WTC11 (cell line): ENCODE measurements at regions not wholly inside any gene's neighbourhood (a gene's known extent, or its start where the extent isn't known, plus 50 kb on each side); places are given as distances from the start of the nearest gene placed in this dataset.

Experiments used
- CBFB ChIP-seq: sonication (generic); formaldehyde crosslinking; IDR thresholded peaks from 2 replicates; pipeline ENCODE4 v1.8.1; 2022; ENCODE audit warnings: mild to moderate bottlenecking, low read depth, missing genetic modification reagents
- CREM ChIP-seq: sonication (generic); formaldehyde crosslinking; IDR thresholded peaks from 2 replicates; pipeline ENCODE4 v1.8.1; 2022; ENCODE audit warnings: mild to moderate bottlenecking, missing genetic modification reagents, moderate library complexity
- NFATC4 ChIP-seq: fragments of 250-450 bp; sonication (Bioruptor Pico); IDR thresholded peaks from 2 replicates; pipeline ENCODE4 v1.9.0; 2021; ENCODE audit warnings: mild to moderate bottlenecking
- SP1 ChIP-seq: sonication (generic); formaldehyde crosslinking; conservative IDR thresholded peaks from 2 replicates; pipeline ENCODE4 v1.8.1; 2022; ENCODE audit warnings: missing genetic modification reagents
- ZBTB21 ChIP-seq: sonication (generic); formaldehyde crosslinking; IDR thresholded peaks from 2 replicates; pipeline ENCODE4 v1.8.1; 2023; ENCODE audit warnings: mild to moderate bottlenecking, missing genetic modification reagents, borderline replicate concordance
- ZNF232 ChIP-seq: sonication (generic); formaldehyde crosslinking; IDR thresholded peaks from 2 replicates; pipeline ENCODE4 v1.8.0; 2022; ENCODE audit warnings: mild to moderate bottlenecking, missing genetic modification reagents
- TF ChIP-seq, protein P1 (sequence below): fragments of 200-600 bp; IDR thresholded peaks from 2 replicates; pipeline ENCODE4 v1.8.0; 2022; ENCODE audit warnings: antibody characterized with exemption
- TF ChIP-seq, protein P2 (sequence below): fragments of 250-450 bp; sonication (Bioruptor Pico); IDR thresholded peaks from 2 replicates; pipeline ENCODE4 v1.8.0; 2021; ENCODE audit warnings: mild to moderate bottlenecking
- TF ChIP-seq, protein P3 (sequence below): sonication (generic); formaldehyde crosslinking; IDR thresholded peaks from 2 replicates; pipeline ENCODE4 v1.8.0; 2022; ENCODE audit warnings: mild to moderate bottlenecking, missing genetic modification reagents
- TF ChIP-seq, protein P4 (sequence below): sonication (generic); formaldehyde crosslinking; IDR thresholded peaks from 2 replicates; pipeline ENCODE4 v1.8.1; 2023; ENCODE audit warnings: mild to moderate bottlenecking, missing genetic modification reagents
- TF ChIP-seq, protein P5 (sequence below): sonication (generic); formaldehyde crosslinking; IDR thresholded peaks from 2 replicates; pipeline ENCODE4 v1.8.0; 2022; ENCODE audit warnings: mild to moderate bottlenecking, missing genetic modification reagents

DNA sequence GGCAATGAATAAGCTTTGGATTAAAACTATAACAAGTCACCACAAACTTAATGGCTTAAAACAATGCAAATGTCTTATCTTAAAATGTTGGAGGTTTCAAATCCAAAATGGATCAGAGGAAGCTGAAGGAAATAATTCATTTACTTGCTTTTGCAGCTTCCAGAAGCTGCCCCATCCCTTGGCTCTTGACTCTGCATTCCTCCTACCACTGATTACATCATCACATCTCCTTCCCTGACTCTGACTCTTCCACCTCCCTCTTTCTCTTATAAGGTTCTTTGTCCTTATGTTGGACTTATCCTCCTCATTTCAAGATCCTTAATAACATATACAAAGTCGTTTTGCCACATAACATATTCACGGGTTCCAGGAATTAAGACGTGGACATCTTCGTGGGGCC lies 982.8 kb upstream of the ROBO1 start:
- TF ChIP-seq ZBTB21: no peak
- TF ChIP-seq CBFB: no peak
- no peak for TF ChIP-seq NFATC4 (CRISPR knock-in tag)
- TF ChIP-seq, protein P1, sequence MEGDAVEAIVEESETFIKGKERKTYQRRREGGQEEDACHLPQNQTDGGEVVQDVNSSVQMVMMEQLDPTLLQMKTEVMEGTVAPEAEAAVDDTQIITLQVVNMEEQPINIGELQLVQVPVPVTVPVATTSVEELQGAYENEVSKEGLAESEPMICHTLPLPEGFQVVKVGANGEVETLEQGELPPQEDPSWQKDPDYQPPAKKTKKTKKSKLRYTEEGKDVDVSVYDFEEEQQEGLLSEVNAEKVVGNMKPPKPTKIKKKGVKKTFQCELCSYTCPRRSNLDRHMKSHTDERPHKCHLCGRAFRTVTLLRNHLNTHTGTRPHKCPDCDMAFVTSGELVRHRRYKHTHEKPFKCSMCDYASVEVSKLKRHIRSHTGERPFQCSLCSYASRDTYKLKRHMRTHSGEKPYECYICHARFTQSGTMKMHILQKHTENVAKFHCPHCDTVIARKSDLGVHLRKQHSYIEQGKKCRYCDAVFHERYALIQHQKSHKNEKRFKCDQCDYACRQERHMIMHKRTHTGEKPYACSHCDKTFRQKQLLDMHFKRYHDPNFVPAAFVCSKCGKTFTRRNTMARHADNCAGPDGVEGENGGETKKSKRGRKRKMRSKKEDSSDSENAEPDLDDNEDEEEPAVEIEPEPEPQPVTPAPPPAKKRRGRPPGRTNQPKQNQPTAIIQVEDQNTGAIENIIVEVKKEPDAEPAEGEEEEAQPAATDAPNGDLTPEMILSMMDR: no peak
- TF ChIP-seq, protein P2, sequence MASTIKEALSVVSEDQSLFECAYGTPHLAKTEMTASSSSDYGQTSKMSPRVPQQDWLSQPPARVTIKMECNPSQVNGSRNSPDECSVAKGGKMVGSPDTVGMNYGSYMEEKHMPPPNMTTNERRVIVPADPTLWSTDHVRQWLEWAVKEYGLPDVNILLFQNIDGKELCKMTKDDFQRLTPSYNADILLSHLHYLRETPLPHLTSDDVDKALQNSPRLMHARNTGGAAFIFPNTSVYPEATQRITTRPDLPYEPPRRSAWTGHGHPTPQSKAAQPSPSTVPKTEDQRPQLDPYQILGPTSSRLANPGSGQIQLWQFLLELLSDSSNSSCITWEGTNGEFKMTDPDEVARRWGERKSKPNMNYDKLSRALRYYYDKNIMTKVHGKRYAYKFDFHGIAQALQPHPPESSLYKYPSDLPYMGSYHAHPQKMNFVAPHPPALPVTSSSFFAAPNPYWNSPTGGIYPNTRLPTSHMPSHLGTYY (CRISPR knock-in tag): no peak
- TF ChIP-seq SP1 (CRISPR knock-in tag): no peak
- TF ChIP-seq, protein P3, sequence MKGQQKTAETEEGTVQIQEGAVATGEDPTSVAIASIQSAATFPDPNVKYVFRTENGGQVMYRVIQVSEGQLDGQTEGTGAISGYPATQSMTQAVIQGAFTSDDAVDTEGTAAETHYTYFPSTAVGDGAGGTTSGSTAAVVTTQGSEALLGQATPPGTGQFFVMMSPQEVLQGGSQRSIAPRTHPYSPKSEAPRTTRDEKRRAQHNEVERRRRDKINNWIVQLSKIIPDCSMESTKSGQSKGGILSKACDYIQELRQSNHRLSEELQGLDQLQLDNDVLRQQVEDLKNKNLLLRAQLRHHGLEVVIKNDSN (CRISPR knock-in tag): no peak
- TF ChIP-seq, protein P4, sequence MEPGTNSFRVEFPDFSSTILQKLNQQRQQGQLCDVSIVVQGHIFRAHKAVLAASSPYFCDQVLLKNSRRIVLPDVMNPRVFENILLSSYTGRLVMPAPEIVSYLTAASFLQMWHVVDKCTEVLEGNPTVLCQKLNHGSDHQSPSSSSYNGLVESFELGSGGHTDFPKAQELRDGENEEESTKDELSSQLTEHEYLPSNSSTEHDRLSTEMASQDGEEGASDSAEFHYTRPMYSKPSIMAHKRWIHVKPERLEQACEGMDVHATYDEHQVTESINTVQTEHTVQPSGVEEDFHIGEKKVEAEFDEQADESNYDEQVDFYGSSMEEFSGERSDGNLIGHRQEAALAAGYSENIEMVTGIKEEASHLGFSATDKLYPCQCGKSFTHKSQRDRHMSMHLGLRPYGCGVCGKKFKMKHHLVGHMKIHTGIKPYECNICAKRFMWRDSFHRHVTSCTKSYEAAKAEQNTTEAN (CRISPR knock-in tag): no peak
- TF ChIP-seq CREM (CRISPR knock-in tag): no peak
- no peak for TF ChIP-seq ZNF232 (CRISPR knock-in tag)
- TF ChIP-seq, protein P5, sequence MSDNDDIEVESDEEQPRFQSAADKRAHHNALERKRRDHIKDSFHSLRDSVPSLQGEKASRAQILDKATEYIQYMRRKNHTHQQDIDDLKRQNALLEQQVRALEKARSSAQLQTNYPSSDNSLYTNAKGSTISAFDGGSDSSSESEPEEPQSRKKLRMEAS (CRISPR knock-in tag): no peak
